HL-60 (cell line): ENCODE measurements at regions not wholly inside any gene's neighbourhood (a gene's known extent, or its start where the extent isn't known, plus 50 kb on each side); places are given as distances from the start of the nearest gene placed in this dataset.

Experiments used
- POLR2AphosphoS5 ChIP-seq: IDR thresholded peaks from 2 replicates; pipeline ENCODE4 v1.6.1; 2012; ENCODE audit warnings: low read depth
- TF ChIP-seq, protein P1 (sequence below): IDR thresholded peaks from one replicate; pipeline ENCODE4 v1.5.1; 2011; ENCODE audit warnings: low read length, control low read depth, inconsistent platforms; ENCODE audit not compliant: insufficient read depth

DNA sequence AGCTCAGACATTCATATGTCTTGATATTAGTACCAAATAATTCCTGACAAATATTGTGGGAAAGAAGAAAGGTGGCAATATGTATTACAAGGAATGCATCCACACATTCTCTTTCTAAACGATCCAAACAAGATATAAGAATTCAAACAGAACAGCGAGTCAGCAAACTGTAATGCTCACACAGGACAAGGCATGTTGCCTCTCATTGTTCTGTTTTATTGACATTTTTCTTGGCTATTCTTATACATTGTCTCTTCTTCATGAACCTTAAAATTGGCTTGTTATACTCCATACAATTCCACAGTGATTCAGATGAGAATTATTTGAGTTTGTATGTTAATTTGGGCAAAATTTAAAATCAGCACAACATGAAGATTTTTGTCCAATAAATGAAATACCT is 189.1 kb downstream of the HS3ST3B1 start:
- TF ChIP-seq, protein P1, sequence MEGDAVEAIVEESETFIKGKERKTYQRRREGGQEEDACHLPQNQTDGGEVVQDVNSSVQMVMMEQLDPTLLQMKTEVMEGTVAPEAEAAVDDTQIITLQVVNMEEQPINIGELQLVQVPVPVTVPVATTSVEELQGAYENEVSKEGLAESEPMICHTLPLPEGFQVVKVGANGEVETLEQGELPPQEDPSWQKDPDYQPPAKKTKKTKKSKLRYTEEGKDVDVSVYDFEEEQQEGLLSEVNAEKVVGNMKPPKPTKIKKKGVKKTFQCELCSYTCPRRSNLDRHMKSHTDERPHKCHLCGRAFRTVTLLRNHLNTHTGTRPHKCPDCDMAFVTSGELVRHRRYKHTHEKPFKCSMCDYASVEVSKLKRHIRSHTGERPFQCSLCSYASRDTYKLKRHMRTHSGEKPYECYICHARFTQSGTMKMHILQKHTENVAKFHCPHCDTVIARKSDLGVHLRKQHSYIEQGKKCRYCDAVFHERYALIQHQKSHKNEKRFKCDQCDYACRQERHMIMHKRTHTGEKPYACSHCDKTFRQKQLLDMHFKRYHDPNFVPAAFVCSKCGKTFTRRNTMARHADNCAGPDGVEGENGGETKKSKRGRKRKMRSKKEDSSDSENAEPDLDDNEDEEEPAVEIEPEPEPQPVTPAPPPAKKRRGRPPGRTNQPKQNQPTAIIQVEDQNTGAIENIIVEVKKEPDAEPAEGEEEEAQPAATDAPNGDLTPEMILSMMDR, result no peak
- no peak for TF ChIP-seq POLR2AphosphoS5
